IMR-90 (cell line): ENCODE measurements at regions not wholly inside any gene's neighbourhood (a gene's known extent, or its start where the extent isn't known, plus 50 kb on each side); places are given as distances from the start of the nearest gene placed in this dataset.
A peak's percentile ranks its signal among the peaks of the same experiment; 100 is the strongest.
"Not testable (repeated sequence)": the region's sequence is repeated elsewhere in the genome, so short reads cannot be mapped to it uniquely, and the experiment has no call there.

Experiments used
- ATAC-seq: fragments of 200-7000 bp; cut with Tn5 transposase; 2 replicates; pipeline ENCODE4 v1.9.1; 2020; ENCODE audit warnings: low read depth, mild to moderate bottlenecking, moderate library complexity
- BruUV-seq: library from RNA; stranded (reverse); fragments of 400-500 nt; replicated peaks from 2 replicates; lab custom pipeline; 2021; lab: Mats Ljungman, UMichigan
- CTCF ChIA-PET: fragments of 300-600 bp; formaldehyde crosslinking; extraction: SDS; loops from one replicate; lab custom pipeline; 2021; ENCODE audit warnings: antibody characterized with exemption; lab: Yijun Ruan, JAX
- POLR2A ChIA-PET: fragments of 300-600 bp; sonication (Branson Sonifier 250); formaldehyde crosslinking; loops from one replicate; lab custom pipeline; 2022; ENCODE audit warnings: antibody characterized with exemption; ENCODE audit not compliant: unreplicated experiment; lab: Charles Lee
- DNase-seq: peaks from one replicate; pipeline ENCODE4 v3.0.0; 2013
- H2AFZ ChIP-seq: replicated peaks from 2 replicates; pipeline ENCODE3; 2013; ENCODE audit warnings: low read length, mild to moderate bottlenecking; ENCODE audit not compliant: poor library complexity
- H2AK5ac ChIP-seq: 2 replicates; pipeline ENCODE4 v1.6.1; 2013; ENCODE audit warnings: low read depth, low read length, inconsistent platforms
- H2AK9ac ChIP-seq: replicated peaks from 2 replicates; pipeline ENCODE3; 2013; ENCODE audit warnings: mild to moderate bottlenecking, low read depth, low read length, moderate library complexity; ENCODE audit not compliant: poor library complexity
- H2BK120ac ChIP-seq: 2 replicates; pipeline ENCODE4 v1.6.1; 2013; ENCODE audit warnings: low read depth, low read length, inconsistent platforms
- H2BK15ac ChIP-seq: 3 replicates; pipeline ENCODE4 v1.6.1; 2013; ENCODE audit warnings: low read depth, low read length, inconsistent platforms
- H2BK20ac ChIP-seq: 2 replicates; pipeline ENCODE4 v1.6.1; 2013; ENCODE audit warnings: low read depth, mild to moderate bottlenecking, inconsistent platforms, low read length, moderate library complexity
- H2BK5ac ChIP-seq: 2 replicates; pipeline ENCODE4 v1.6.1; 2013; ENCODE audit warnings: mild to moderate bottlenecking, low read depth, low read length, inconsistent platforms; ENCODE audit not compliant: poor library complexity, severe bottlenecking
- H3K14ac ChIP-seq: replicated peaks from 2 replicates; pipeline ENCODE4 v1.6.1; 2013; ENCODE audit warnings: low read depth, low read length, inconsistent platforms
- H3K18ac ChIP-seq: 2 replicates; pipeline ENCODE4 v1.6.1; 2013; ENCODE audit warnings: low read depth, low read length, control low read depth
- H3K23ac ChIP-seq: 2 replicates; pipeline ENCODE4 v1.6.1; 2013; ENCODE audit warnings: low read depth, low read length, inconsistent platforms
- H3K27ac ChIP-seq: 2 replicates; pipeline ENCODE4 v1.5.1; 2013; ENCODE audit warnings: mild to moderate bottlenecking, control low read depth, low read length; ENCODE audit not compliant: insufficient read depth
- H3K27me3 ChIP-seq: 2 replicates; pipeline ENCODE4 v1.6.1; 2013; ENCODE audit warnings: low read length; ENCODE audit not compliant: control insufficient read depth, insufficient read depth
- H3K36me3 ChIP-seq: 2 replicates; pipeline ENCODE4 v1.6.1; 2013; ENCODE audit warnings: low read length, mixed read lengths; ENCODE audit not compliant: control insufficient read depth, insufficient read depth
- H3K4ac ChIP-seq: 2 replicates; pipeline ENCODE4 v1.6.1; 2013; ENCODE audit warnings: low read depth, low read length, inconsistent platforms
- H3K4me1 ChIP-seq: 2 replicates; pipeline ENCODE4 v1.6.1; 2013; ENCODE audit warnings: low read length, mixed read lengths; ENCODE audit not compliant: control insufficient read depth, insufficient read depth
- H3K4me2 ChIP-seq: 2 replicates; pipeline ENCODE4 v1.6.1; 2013; ENCODE audit warnings: low read depth, mild to moderate bottlenecking, control low read depth, low read length, moderate library complexity
- H3K4me3 ChIP-seq: 2 replicates; pipeline ENCODE4 v1.5.1; 2013; ENCODE audit warnings: low read depth, mild to moderate bottlenecking, control low read depth, low read length, moderate library complexity; ENCODE audit not compliant: insufficient read depth
- H3K56ac ChIP-seq: 2 replicates; pipeline ENCODE4 v1.6.1; 2013; ENCODE audit warnings: low read length, inconsistent platforms; ENCODE audit not compliant: insufficient read depth; ENCODE audit errors: extremely low read depth
- H3K79me1 ChIP-seq, 2 experiments: 2 replicates each; pipeline ENCODE4 v1.6.1; 2013; ENCODE audit warnings: low read length in 2 of 2, inconsistent platforms in 1 of 2, low read depth in 1 of 2
- H3K9ac ChIP-seq: 2 replicates; pipeline ENCODE4 v1.6.1; 2013; ENCODE audit warnings: low read depth, low read length, control low read depth
- H3K9me1 ChIP-seq: 2 replicates; pipeline ENCODE4 v1.6.1; 2013; ENCODE audit warnings: low read length, inconsistent platforms; ENCODE audit not compliant: insufficient read depth
- H3K9me3 ChIP-seq: 2 replicates; pipeline ENCODE4 v1.6.1; 2013; ENCODE audit warnings: low read length; ENCODE audit not compliant: control insufficient read depth, insufficient read depth
- H4K20me1 ChIP-seq: 2 replicates; pipeline ENCODE4 v1.6.1; 2013; ENCODE audit warnings: low read length, inconsistent platforms; ENCODE audit not compliant: insufficient read depth
- H4K5ac ChIP-seq: 2 replicates; pipeline ENCODE4 v1.6.1; 2013; ENCODE audit warnings: mild to moderate bottlenecking, low read depth, low read length, control low read depth
- H4K8ac ChIP-seq, 2 experiments: 2 replicates each; pipeline ENCODE4 v1.6.1; 2013; ENCODE audit warnings: low read depth in 2 of 2, low read length in 2 of 2, control low read depth in 1 of 2, inconsistent platforms in 1 of 2
- H4K91ac ChIP-seq: 2 replicates; pipeline ENCODE4 v1.6.1; 2013; ENCODE audit warnings: low read depth, low read length, inconsistent platforms; ENCODE audit not compliant: insufficient read depth
- WGBS, 2 experiments: methylation state at CpG; one replicate each; pipeline versions ENCODE4 v1.1.5 to v1.1.7; 2013; ENCODE audit warnings: missing lambda C conversion rate in 2 of 2; ENCODE audit not compliant: insufficient read length in 1 of 2; ENCODE audit errors: extremely low coverage in 2 of 2; 5-methylcytosine and 5-hydroxymethylcytosine counted together
- dilution Hi-C: fragments of 300-500 bp; cut with HindIII; formaldehyde crosslinking; loops from one replicate; pipeline ENCODE4 v1.14.3; 2018; ENCODE audit warnings: low sequenced_read_pairs; ENCODE audit not compliant: unreplicated experiment
- in situ Hi-C: fragments of 300-500 bp; cut with MboI; formaldehyde crosslinking; loops from 3 replicates; pipeline ENCODE4 v1.14.3; 2019; ENCODE audit warnings: low sequenced_read_pairs, inconsistent platforms, mixed read lengths
- intact Hi-C: fragments of 100-400 bp; cut with micrococcal nuclease; formaldehyde crosslinking; loops from 2 replicates; pipeline ENCODE4 v1.10.0; 2022

DNA sequence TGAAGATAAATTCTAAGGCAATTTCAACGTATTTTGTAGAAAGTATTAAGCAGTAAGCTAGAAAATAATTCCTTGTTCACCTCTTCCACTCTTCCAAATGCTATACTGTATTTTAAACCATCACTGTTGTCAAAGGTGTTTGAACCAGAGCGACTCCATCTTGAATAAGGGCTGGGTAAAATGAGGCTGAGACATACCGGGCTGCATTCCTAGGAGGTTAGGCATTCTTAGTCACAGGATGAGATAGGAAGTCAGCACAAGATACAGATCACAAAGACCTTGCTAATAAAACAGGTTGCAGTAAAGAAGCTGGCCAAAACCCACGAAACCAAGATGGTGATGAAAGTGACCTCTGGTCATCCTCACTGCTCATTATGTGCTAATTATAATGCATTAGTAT lies 1045.7 kb upstream of the FLRT2 start:
- H4K91ac ChIP-seq, H2AK9ac ChIP-seq, H3K9me3 ChIP-seq, H3K18ac ChIP-seq, H3K4me3 ChIP-seq, H2AFZ ChIP-seq, DNase-seq, dilution Hi-C loops, H2BK5ac ChIP-seq, CTCF ChIA-PET, in situ Hi-C loops, H3K36me3 ChIP-seq, H3K27ac ChIP-seq, H3K4me2 ChIP-seq, H3K27me3 ChIP-seq, H3K4ac ChIP-seq, H4K8ac ChIP-seq, H3K4me1 ChIP-seq, BruUV-seq, H3K9ac ChIP-seq, H3K14ac ChIP-seq, H3K79me1 ChIP-seq, H4K20me1 ChIP-seq, POLR2A ChIA-PET, H2AK5ac ChIP-seq, ATAC-seq, H4K5ac ChIP-seq, H2BK20ac ChIP-seq, H3K56ac ChIP-seq, H3K9me1 ChIP-seq, H3K23ac ChIP-seq: not testable (repeated sequence)
- Histone ChIP-seq H2BK15ac (peak overlapping the region; percentile 82; the same call in 1 of the 3 replicates), H2BK120ac (peak overlapping the region; percentile 85; the same call in 1 of the 2 replicates)
- WGBS, 2 experiments: no CpG with 5 or more reads among the region's 4 CpGs
- intact Hi-C loops: loop anchor here (5.0 kb wide), 1 partner anchor 1043 kb away; no protein-coding TSS in a partner anchor
